K562 (cell line): ENCODE measurements at regions not wholly inside any gene's neighbourhood (a gene's known extent, or its start where the extent isn't known, plus 50 kb on each side); places are given as distances from the start of the nearest gene placed in this dataset.

Experiments
- ZBTB40 ChIP-seq, 2 experiments: fragments of 450-650 bp in 1 of 2; sonication (generic) in 1 of 2; formaldehyde crosslinking in 1 of 2; IDR thresholded peaks; 2 replicates each; pipeline versions ENCODE4 v1.7.1 to v1.9.0; 2016 to 2022; ENCODE audit warnings: inconsistent platforms in 1 of 2, mild to moderate bottlenecking in 1 of 2, missing genetic modification reagents in 1 of 2

DNA sequence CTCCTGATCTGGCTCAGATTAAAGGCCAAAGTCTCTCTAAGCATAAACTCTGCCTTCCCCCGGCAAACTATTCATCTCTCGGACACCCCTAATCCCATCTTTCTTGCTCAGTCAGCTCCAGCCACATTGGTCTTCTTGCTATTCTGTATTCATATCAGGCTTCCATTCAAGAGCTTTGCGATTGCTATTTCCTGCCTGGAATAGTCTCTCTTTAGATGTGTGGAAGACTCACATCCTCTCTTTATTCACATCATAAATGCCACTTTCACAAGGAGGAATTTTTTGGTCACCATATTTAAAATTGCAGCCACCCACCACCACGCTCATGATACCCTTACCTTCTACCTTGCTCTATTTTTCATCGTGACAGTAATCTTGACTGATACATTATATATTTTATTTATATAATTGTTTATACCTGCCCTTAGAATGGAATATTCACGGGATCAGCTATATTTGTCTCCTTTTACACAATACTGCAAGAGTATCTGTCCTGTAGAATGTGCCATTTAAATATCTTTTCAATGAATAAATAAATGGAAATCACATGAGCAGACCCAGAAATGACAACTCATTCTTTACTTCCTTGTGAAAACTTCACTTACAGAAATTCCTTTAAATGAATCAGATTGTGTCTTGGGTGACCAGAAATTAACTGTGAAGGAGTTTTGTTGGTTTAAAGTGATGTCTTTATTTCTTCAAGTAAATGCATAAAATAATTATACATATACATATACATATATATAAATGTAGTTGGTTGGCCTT lies 780.6 kb upstream of the FLRT2 start (continued):
- TF ChIP-seq ZBTB40 (IDR thresholded peaks at IDR 0.05) (no peak), ZBTB40 (CRISPR knock-in tag; IDR thresholded peaks at IDR 0.05) (no peak)
